GM12891 (cell line): ENCODE measurements at regions not wholly inside any gene's neighbourhood (a gene's known extent, or its start where the extent isn't known, plus 50 kb on each side); places are given as distances from the start of the nearest gene placed in this dataset.

Experiments used
- DNase-seq: peaks from one replicate; pipeline ENCODE4 v3.0.0; 2011; ENCODE audit warnings: low spot score; ENCODE audit not compliant: insufficient read length
- FAIRE-seq: peaks from 2 replicates; lab custom pipeline; 2011; peaks lifted over from hg19 to GRCh38; lab: Jason Lieb, UNC
- PAX5 ChIP-seq: IDR thresholded peaks from 2 replicates; pipeline ENCODE4 v1.6.1; 2011; ENCODE audit warnings: low read length, moderate library complexity, mild to moderate bottlenecking; ENCODE audit not compliant: insufficient read depth, severe bottlenecking
- POLR2A ChIP-seq: IDR thresholded peaks from 2 replicates; pipeline ENCODE4 v1.6.1; 2011; ENCODE audit warnings: low read depth, low read length, control low read depth
- POLR2AphosphoS5 ChIP-seq: IDR thresholded peaks from 2 replicates; pipeline ENCODE4 v1.6.1; 2011; ENCODE audit warnings: low read depth, low read length, control low read depth
- POU2F2 ChIP-seq: IDR thresholded peaks from 2 replicates; pipeline ENCODE4 v1.6.1; 2011; ENCODE audit warnings: low read depth, mild to moderate bottlenecking, control low read depth, low read length, moderate library complexity
- SPI1 ChIP-seq: IDR thresholded peaks from 2 replicates; pipeline ENCODE4 v1.6.1; 2011; ENCODE audit warnings: low read depth, low read length, control low read depth
- TAF1 ChIP-seq: IDR thresholded peaks from 2 replicates; pipeline ENCODE4 v1.6.1; 2011; ENCODE audit warnings: low read depth, low read length, control low read depth

DNA sequence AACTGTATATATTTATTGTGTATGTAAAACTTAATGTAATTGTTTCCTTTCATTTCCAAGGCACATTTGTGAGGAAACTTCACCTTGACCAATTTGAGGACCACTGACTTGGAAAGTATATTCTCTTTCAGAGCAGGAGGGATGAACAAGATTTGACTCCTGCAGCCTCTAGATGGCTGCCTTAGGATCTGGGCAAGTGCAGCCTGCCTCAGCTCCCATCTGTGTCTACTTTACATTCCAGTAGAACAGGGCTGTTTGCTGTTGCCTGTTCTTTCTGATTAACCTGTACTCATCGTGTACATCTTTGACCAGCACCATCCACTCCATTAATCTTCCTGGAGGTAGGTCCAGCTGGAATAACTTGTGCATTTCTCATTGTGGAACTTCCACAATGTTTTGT, 312.8 kb downstream of the HLX start:
- FAIRE-seq = no peak

DNA sequence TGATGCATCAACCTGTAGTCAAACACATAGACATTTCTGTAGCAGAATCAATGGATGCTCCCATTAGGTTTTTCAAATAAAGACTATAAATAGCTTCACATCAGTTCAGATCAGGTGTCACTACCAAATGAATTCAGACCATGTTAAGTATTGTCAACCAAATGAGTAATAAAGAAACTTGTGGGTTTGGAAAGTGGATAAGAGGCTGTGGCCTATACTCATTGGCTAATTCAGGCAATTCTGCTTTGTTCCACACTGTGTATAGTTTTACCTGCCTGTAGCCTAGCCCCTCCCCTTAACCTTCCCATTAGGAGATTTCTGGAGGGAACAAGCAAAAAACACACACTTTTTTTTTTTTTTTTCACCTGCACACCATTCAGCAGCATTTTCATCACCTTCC, 321.2 kb downstream of the HLX start:
- FAIRE-seq (no peak), DNase-seq (no peak)
- TF ChIP-seq POLR2AphosphoS5 = no peak
- no peak for TF ChIP-seq POU2F2
- TF ChIP-seq TAF1 = no peak
- no peak for TF ChIP-seq PAX5
- no peak for TF ChIP-seq SPI1
- TF ChIP-seq POLR2A = no peak

More for the DNA sequence above, 312.8 kb downstream of the HLX start:
- no peak for DNase-seq
- TF ChIP-seq POLR2A (no peak), PAX5 (no peak), SPI1 (no peak), TAF1 (no peak), POU2F2 (no peak), POLR2AphosphoS5 (no peak)

DNA sequence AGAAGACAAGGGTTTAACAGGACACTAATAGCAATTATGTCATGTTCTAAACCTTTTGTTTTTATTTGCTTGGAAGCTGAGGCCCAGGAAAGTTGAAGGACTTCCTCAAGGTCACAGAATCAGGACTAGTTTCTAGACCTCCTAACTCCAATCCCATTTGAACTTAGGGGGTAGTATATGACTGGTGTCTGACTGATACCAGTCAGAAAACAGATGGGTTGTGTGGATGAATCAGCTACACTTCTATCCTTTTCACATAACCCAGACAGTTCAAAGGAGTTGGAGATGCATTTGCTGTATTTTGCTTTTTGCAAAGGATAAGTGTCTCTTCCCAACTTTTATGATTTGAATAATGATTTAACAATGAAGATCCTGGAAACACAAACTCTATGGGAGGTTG, 322.5 kb downstream of the HLX start:
- DNase-seq (no peak), FAIRE-seq (no peak)
- TF ChIP-seq PAX5 (no peak), TAF1 (no peak), POLR2A (no peak), SPI1 (no peak), POU2F2 (no peak), POLR2AphosphoS5 (no peak)

DNA sequence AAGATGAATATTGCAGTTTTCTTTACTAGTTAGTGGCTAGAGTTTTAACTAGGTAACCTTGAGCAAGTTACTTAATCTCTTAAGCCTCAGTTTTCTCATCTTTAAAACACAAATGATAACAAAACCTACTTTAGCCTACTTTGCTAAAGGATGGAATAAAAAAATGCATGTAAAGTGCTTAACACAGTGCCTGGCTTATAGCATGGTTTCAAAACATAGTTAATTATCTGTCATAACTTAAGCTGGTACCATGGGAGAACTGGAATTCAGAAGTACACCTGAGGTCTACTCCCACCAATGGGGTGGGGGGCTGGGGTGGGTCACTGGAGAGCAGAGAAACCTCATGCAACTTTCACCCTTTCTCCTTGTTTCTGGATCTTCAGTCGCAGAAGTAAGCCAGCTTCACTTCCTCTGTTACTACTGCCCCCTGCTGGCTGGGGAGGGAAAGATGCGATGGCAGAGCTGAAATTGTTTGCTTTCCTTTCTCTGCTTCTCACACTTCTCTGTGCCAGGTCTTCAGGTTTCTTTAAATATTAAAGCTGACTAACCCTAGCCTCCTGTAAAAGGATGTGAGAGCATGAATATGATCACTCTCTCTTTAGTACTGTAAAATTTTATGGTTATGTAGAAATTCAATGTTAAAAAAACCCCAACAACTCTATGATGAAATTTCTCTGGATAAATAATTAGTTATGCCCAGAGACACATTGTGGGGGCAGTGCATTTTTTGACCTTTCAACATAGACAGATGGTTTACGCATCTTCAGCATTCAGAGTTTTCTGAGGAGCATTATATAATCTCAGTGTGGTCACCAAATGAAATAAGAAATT, 324.2 kb downstream of the HLX start:
- FAIRE-seq (peak; percentile 84), DNase-seq (peak; percentile 20)
- no peak for TF ChIP-seq POLR2AphosphoS5
- TF ChIP-seq TAF1 = no peak
- no peak for TF ChIP-seq PAX5
- no peak for TF ChIP-seq POLR2A
- TF ChIP-seq SPI1 = peak; percentile 48; the same call in 1 of the 2 replicates
- TF ChIP-seq POU2F2 = no peak

DNA sequence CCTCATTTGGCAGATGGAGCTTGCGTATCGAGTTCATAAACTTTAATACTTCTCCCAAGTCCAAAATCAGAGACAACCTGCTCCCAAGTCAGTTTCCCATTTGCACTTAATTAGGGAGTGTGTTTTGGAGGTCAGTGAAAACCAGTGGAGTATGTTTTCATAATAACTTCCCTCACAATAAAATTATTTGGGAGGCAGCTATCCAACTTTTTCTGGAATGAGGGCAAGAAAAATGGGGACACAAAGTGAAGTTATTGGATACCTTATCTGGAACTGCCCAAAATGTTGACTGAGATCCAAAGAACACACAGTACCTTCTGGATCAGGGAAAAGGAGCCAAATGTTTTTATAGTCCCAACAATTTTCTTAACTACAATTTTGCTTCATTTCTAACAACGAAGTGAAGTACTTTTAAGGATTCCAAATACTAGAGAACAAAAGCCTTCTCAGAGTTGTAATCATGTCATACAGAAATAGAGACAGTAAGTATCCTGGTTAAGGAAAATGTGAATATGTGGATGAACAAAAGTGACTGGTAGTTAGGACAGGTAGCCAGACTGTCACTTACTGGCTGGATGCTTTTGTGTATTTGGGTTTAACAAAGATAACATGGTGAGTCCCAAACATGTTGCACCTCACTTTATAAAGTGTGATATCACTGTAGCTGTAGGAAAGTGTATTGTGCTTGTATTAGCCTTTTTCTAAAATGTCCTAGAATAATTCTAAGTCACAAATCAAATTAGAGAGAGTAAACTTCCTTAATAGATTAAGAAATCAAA, 325.0 kb downstream of the HLX start:
- no peak for DNase-seq
- TF ChIP-seq SPI1 (no peak), PAX5 (no peak), POLR2A (no peak), TAF1 (no peak), POU2F2 (no peak), POLR2AphosphoS5 (no peak)
- no peak for FAIRE-seq

DNA sequence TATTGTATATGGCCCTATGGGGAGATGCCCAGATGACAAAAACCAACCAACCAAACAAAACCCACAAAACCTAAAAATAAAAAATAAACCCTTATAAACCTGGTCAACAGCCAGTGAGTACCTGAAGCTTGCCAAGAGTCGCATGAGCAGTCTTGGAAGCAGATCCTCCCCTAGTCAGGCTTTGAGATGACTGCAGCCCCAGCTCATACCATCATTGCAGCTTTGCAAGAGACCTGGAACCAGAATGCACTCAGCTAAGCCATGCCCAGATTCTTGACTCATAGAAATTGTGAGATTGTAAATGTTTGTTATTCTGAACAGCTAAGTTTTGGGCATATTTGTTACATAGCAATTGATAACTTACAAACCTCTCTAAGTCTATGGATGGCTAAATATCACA, 326.8 kb downstream of the HLX start:
- DNase-seq (no peak), FAIRE-seq (no peak)
- TF ChIP-seq PAX5 = no peak
- TF ChIP-seq POLR2A = no peak
- no peak for TF ChIP-seq TAF1
- no peak for TF ChIP-seq SPI1
- TF ChIP-seq POLR2AphosphoS5 = no peak
- TF ChIP-seq POU2F2 = no peak

DNA sequence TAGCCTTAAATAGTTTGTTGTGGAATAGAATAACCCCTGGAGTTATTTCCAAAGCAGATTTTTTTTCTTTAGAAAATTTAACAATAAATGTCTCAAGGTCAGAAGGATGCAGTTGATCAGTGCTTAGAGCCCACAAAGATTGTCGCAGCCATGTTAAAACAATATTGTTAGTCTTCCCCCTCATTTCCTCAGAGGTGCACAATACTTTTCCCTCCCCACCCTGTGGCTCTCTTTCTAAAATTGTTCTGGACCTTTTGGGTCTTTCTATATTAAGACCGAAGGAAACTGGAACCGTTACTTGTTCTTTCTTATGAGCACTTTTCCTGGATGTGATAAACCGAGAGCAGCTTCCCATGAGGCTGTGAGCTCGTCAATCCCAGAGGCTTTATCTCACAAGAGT, 333.7 kb downstream of the HLX start:
- no peak for FAIRE-seq
- no peak for DNase-seq
- TF ChIP-seq TAF1 (no peak), POLR2AphosphoS5 (no peak), POU2F2 (no peak), PAX5 (no peak), POLR2A (no peak), SPI1 (no peak)

DNA sequence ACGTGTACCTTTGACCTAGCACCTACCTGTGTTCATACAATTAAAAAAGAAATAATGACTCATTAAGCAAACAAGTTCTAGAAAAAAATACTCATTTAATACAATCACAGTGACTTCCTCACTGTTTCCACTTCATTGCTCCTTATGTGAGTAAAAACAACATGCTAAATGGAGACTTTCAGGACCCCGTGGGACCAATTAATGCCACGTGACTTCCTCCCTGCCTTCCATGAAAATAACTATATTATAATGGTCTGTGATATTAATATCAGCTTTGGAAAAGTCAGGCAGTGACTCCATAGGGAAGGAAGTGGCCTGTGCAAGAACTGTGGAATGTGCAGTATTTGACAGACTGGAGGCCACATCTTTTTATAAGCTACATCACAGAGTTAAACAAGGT, 337.8 kb downstream of the HLX start:
- no peak for FAIRE-seq

DNA sequence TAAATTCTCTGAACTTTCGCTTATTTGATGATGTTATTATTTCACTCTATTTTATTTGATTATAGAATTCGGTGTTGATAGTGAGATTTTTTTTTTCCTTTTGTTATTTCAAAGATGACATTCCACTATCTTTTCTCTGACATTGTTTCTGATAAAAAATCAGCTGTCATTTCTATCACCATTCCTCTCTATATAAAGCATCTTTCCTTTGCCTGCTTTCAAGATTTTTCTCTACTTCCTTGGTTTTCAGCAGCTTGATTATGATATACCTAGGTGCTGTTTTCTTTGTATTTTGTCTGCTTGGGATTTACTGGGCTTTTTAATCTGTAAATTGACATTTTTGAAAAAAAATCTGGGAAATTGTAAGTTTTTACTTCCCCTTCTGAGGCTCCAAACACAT, 344.0 kb downstream of the HLX start:
- no peak for TF ChIP-seq SPI1
- no peak for TF ChIP-seq POU2F2
- no peak for TF ChIP-seq PAX5
- TF ChIP-seq POLR2AphosphoS5 = no peak
- TF ChIP-seq TAF1 = no peak
- no peak for TF ChIP-seq POLR2A
- FAIRE-seq = no peak
- no peak for DNase-seq

More for the DNA sequence above, 337.8 kb downstream of the HLX start:
- DNase-seq = no peak
- no peak for TF ChIP-seq POLR2AphosphoS5
- no peak for TF ChIP-seq PAX5
- TF ChIP-seq POLR2A = no peak
- no peak for TF ChIP-seq SPI1
- no peak for TF ChIP-seq POU2F2
- TF ChIP-seq TAF1 = no peak
